ENCODE measurements at regions not wholly inside any gene's neighbourhood (a gene's known extent, or its start where the extent isn't known, plus 50 kb on each side); places are given as distances from the start of the nearest gene placed in this dataset.

- Histone ChIP-seq H3K79me2 (ENCODE audit: low read length) (no peaks in the 10 kb centered on the region), H4K20me1 (ENCODE audit: insufficient read depth, low read length) (no peaks in the 10 kb centered on the region), H3K4me3 (ENCODE audit: low read length) (no peak overlapping the region), H2AFZ (ENCODE audit: low read depth, low read length) (no peak overlapping the region), H3K4me2 (ENCODE audit: low read length) (no peak overlapping the region), H3K4me1 (ENCODE audit: low read length) (peaks cover under 1% of the 10 kb centered on the region; the same call in 1 of the 2 replicates), H3K36me3 (replicated peaks; ENCODE audit: low read depth, low read length) (no peaks in the 10 kb centered on the region), H3K9ac (ENCODE audit: low read length) (no peak overlapping the region), H3K9me3 (ENCODE audit: insufficient read depth, low read length) (no peaks in the 10 kb centered on the region), H3K27ac (ENCODE audit: low read length) (no peak overlapping the region), H3K27me3 (ENCODE audit: low read depth, low read length) (no peaks in the 10 kb centered on the region)
- TF ChIP-seq EZH2phosphoT487 (IDR thresholded peaks at IDR 0.05; ENCODE audit: low read depth) (no peak), CTCF (IDR thresholded peaks at IDR 0.05; ENCODE audit: low read depth, low read length) (no peak)
Measured at GRCh38 chr2:19132967-19133366, 225.5 kb downstream of the OSR1 start.

- Histone ChIP-seq H3K9me3 (ENCODE audit: insufficient read depth, low read length) (no peaks in the 10 kb centered on the region), H3K4me3 (ENCODE audit: low read length) (no peak overlapping the region), H3K36me3 (replicated peaks; ENCODE audit: low read depth, low read length) (no peaks in the 10 kb centered on the region)
Measured at GRCh38 chr2:19131871-19132270, 226.6 kb downstream of the OSR1 start.

GRCh38 chr2:19128148-19128547, 230.3 kb downstream of the OSR1 start:
- Histone ChIP-seq H3K79me2 (ENCODE audit: low read length) (no peaks in the 10 kb centered on the region), H3K9ac (ENCODE audit: low read length) (no peak overlapping the region), H2AFZ (ENCODE audit: low read depth, low read length) (no peak overlapping the region), H3K4me1 (ENCODE audit: low read length) (no peaks in the 10 kb centered on the region), H3K4me2 (ENCODE audit: low read length) (no peak overlapping the region), H3K4me3 (ENCODE audit: low read length) (no peak overlapping the region), H3K27me3 (ENCODE audit: low read depth, low read length) (no peaks in the 10 kb centered on the region), H3K36me3 (replicated peaks; ENCODE audit: low read depth, low read length) (no peaks in the 10 kb centered on the region), H3K9me3 (ENCODE audit: insufficient read depth, low read length) (no peaks in the 10 kb centered on the region), H4K20me1 (ENCODE audit: insufficient read depth, low read length) (no peaks in the 10 kb centered on the region), H3K27ac (ENCODE audit: low read length) (no peak overlapping the region)
- no peak for TF ChIP-seq EZH2phosphoT487 (IDR thresholded peaks at IDR 0.05; ENCODE audit: low read depth)
- TF ChIP-seq CTCF (IDR thresholded peaks at IDR 0.05; ENCODE audit: low read depth, low read length), result no peak

More at GRCh38 chr2:19131871-19132270, 226.6 kb downstream of the OSR1 start:
- Histone ChIP-seq H3K27me3 (ENCODE audit: low read depth, low read length) (no peaks in the 10 kb centered on the region), H3K4me1 (ENCODE audit: low read length) (no peaks in the 10 kb centered on the region), H3K79me2 (ENCODE audit: low read length) (no peaks in the 10 kb centered on the region), H3K9ac (ENCODE audit: low read length) (no peak overlapping the region), H3K27ac (ENCODE audit: low read length) (no peak overlapping the region), H2AFZ (ENCODE audit: low read depth, low read length) (no peak overlapping the region), H3K4me2 (ENCODE audit: low read length) (no peak overlapping the region), H4K20me1 (ENCODE audit: insufficient read depth, low read length) (no peaks in the 10 kb centered on the region)
- TF ChIP-seq CTCF (IDR thresholded peaks at IDR 0.05; ENCODE audit: low read depth, low read length) (no peak), EZH2phosphoT487 (IDR thresholded peaks at IDR 0.05; ENCODE audit: low read depth) (no peak)

- Histone ChIP-seq H3K4me1 (ENCODE audit: low read length) (no peaks in the 10 kb centered on the region), H3K9me3 (ENCODE audit: insufficient read depth, low read length) (no peaks in the 10 kb centered on the region), H2AFZ (ENCODE audit: low read depth, low read length) (no peak overlapping the region), H3K79me2 (ENCODE audit: low read length) (no peaks in the 10 kb centered on the region), H3K27ac (ENCODE audit: low read length) (no peak overlapping the region), H3K36me3 (replicated peaks; ENCODE audit: low read depth, low read length) (no peaks in the 10 kb centered on the region), H3K4me3 (ENCODE audit: low read length) (no peak overlapping the region), H3K9ac (ENCODE audit: low read length) (no peak overlapping the region), H3K27me3 (ENCODE audit: low read depth, low read length) (no peaks in the 10 kb centered on the region), H4K20me1 (ENCODE audit: insufficient read depth, low read length) (no peaks in the 10 kb centered on the region), H3K4me2 (ENCODE audit: low read length) (no peak overlapping the region)
- TF ChIP-seq EZH2phosphoT487 (IDR thresholded peaks at IDR 0.05; ENCODE audit: low read depth), result no peak
- TF ChIP-seq CTCF (IDR thresholded peaks at IDR 0.05; ENCODE audit: low read depth, low read length), result no peak
Measured at GRCh38 chr2:19127616-19128015, 230.8 kb downstream of the OSR1 start.
